ENCODE measurements at regions not wholly inside any gene's neighbourhood (a gene's known extent, or its start where the extent isn't known, plus 50 kb on each side); places are given as distances from the start of the nearest gene placed in this dataset.

- no peak for DNase-seq (ENCODE audit: low read depth)
- no peak overlapping the region for H3K4me3 ChIP-seq (ENCODE audit: low read length)
- TF ChIP-seq CTCF (IDR thresholded peaks at IDR 0.05; ENCODE audit: insufficient read depth, low read depth, low read length, missing control alignments) = no peak
Measured at GRCh38 chr17:13756763-13757162, 155.0 kb upstream of the HS3ST3A1 start.

- no peak overlapping the region for H3K4me3 ChIP-seq (ENCODE audit: low read length)
- DNase-seq (ENCODE audit: low read depth) = no peak
- TF ChIP-seq CTCF (IDR thresholded peaks at IDR 0.05; ENCODE audit: insufficient read depth, low read depth, low read length, missing control alignments) = no peak
Measured at GRCh38 chr17:13757871-13758270, 156.1 kb upstream of the HS3ST3A1 start.

GRCh38 chr17:13759518-13760335 is 158.0 kb upstream of the HS3ST3A1 start:
- no peak overlapping the region for H3K4me3 ChIP-seq (ENCODE audit: low read length)
- no peak for DNase-seq (ENCODE audit: low read depth)
- no peak for TF ChIP-seq CTCF (IDR thresholded peaks at IDR 0.05; ENCODE audit: insufficient read depth, low read depth, low read length, missing control alignments)

GRCh38 chr17:13761038-13761603 is 159.4 kb upstream of the HS3ST3A1 start:
- no peak overlapping the region for H3K4me3 ChIP-seq (ENCODE audit: low read length)
- no peak for DNase-seq (ENCODE audit: low read depth)
- TF ChIP-seq CTCF (IDR thresholded peaks at IDR 0.05; ENCODE audit: insufficient read depth, low read depth, low read length, missing control alignments) = no peak

GRCh38 chr17:13765701-13766100 is 164.0 kb upstream of the HS3ST3A1 start:
- H3K4me3 ChIP-seq (ENCODE audit: low read length) = no peak overlapping the region
- no peak for TF ChIP-seq CTCF (IDR thresholded peaks at IDR 0.05; ENCODE audit: insufficient read depth, low read depth, low read length, missing control alignments)
- DNase-seq (ENCODE audit: low read depth) = peak; percentile 53

- no peak for DNase-seq (ENCODE audit: low read depth)
- H3K4me3 ChIP-seq (ENCODE audit: low read length) = no peak overlapping the region
- no peak for TF ChIP-seq CTCF (IDR thresholded peaks at IDR 0.05; ENCODE audit: insufficient read depth, low read depth, low read length, missing control alignments)
Measured at GRCh38 chr17:13770702-13771101, 169.0 kb upstream of the HS3ST3A1 start.

Data from epithelial cell of esophagus (primary cell).